Ishikawa (cell line): ENCODE measurements at regions not wholly inside any gene's neighbourhood (a gene's known extent, or its start where the extent isn't known, plus 50 kb on each side); places are given as distances from the start of the nearest gene placed in this dataset.

Source experiments
- CEBPB ChIP-seq: IDR thresholded peaks from 2 replicates; pipeline ENCODE4 v1.6.1; 2012
- CREB1 ChIP-seq: IDR thresholded peaks from 2 replicates; pipeline ENCODE4 v1.6.1; 2012; ENCODE audit warnings: low read depth
- EGR1 ChIP-seq: IDR thresholded peaks from 2 replicates; pipeline ENCODE4 v1.6.1; 2012
- EP300 ChIP-seq: IDR thresholded peaks from 2 replicates; pipeline ENCODE4 v1.6.1; 2012; ENCODE audit warnings: borderline replicate concordance
- FOXM1 ChIP-seq: IDR thresholded peaks from 2 replicates; pipeline ENCODE4 v1.6.1; 2012; ENCODE audit warnings: low read depth, borderline replicate concordance
- NFIC ChIP-seq: IDR thresholded peaks from 2 replicates; pipeline ENCODE4 v1.6.1; 2012
- RAD21 ChIP-seq: IDR thresholded peaks from 2 replicates; pipeline ENCODE4 v1.6.1; 2012; ENCODE audit warnings: low read depth
- TAF1 ChIP-seq: IDR thresholded peaks from 2 replicates; pipeline ENCODE4 v1.6.1; 2012; ENCODE audit warnings: low read depth, mild to moderate bottlenecking
- TCF12 ChIP-seq: IDR thresholded peaks from 2 replicates; pipeline ENCODE4 v1.6.1; 2012; ENCODE audit warnings: low read depth
- TEAD4 ChIP-seq: IDR thresholded peaks from 2 replicates; pipeline ENCODE4 v1.6.1; 2012
- USF1 ChIP-seq: IDR thresholded peaks from 2 replicates; pipeline ENCODE4 v1.6.1; 2012
- YY1 ChIP-seq: IDR thresholded peaks from 2 replicates; pipeline ENCODE4 v1.6.1; 2012; ENCODE audit warnings: low read depth
- ZBTB7A ChIP-seq: IDR thresholded peaks from 2 replicates; pipeline ENCODE4 v1.6.1; 2012; ENCODE audit warnings: low read depth
- TF ChIP-seq, protein P1 (sequence below): IDR thresholded peaks from 2 replicates; pipeline ENCODE4 v1.6.1; 2012; ENCODE audit warnings: low read depth, mild to moderate bottlenecking
- TF ChIP-seq, protein P2 (sequence below): IDR thresholded peaks from 2 replicates; pipeline ENCODE4 v1.6.1; 2012

DNA sequence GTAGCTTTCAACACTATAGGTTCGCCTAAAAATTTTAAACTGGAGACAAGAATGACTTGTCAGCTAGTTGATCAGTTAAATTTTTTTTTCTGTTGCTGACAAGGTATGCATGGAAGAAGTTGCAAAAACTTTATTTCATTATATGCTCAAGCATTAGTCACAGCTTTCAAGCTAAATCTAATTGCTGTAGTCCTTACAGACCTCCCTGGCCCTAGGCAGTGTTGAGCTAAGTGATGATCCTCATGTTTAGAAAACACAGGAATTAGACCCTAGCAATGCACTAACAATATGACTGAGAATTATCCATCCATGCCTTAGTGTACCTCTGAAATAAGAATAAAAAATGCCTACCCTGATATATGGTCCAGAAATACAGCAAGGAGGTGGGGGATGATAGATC lies 253.4 kb downstream of the SP3 start:
- TF ChIP-seq, protein P1, sequence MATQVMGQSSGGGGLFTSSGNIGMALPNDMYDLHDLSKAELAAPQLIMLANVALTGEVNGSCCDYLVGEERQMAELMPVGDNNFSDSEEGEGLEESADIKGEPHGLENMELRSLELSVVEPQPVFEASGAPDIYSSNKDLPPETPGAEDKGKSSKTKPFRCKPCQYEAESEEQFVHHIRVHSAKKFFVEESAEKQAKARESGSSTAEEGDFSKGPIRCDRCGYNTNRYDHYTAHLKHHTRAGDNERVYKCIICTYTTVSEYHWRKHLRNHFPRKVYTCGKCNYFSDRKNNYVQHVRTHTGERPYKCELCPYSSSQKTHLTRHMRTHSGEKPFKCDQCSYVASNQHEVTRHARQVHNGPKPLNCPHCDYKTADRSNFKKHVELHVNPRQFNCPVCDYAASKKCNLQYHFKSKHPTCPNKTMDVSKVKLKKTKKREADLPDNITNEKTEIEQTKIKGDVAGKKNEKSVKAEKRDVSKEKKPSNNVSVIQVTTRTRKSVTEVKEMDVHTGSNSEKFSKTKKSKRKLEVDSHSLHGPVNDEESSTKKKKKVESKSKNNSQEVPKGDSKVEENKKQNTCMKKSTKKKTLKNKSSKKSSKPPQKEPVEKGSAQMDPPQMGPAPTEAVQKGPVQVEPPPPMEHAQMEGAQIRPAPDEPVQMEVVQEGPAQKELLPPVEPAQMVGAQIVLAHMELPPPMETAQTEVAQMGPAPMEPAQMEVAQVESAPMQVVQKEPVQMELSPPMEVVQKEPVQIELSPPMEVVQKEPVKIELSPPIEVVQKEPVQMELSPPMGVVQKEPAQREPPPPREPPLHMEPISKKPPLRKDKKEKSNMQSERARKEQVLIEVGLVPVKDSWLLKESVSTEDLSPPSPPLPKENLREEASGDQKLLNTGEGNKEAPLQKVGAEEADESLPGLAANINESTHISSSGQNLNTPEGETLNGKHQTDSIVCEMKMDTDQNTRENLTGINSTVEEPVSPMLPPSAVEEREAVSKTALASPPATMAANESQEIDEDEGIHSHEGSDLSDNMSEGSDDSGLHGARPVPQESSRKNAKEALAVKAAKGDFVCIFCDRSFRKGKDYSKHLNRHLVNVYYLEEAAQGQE: no peak
- TF ChIP-seq TAF1 (no peak), EP300 (no peak), FOXM1 (no peak)
- TF ChIP-seq, protein P2, sequence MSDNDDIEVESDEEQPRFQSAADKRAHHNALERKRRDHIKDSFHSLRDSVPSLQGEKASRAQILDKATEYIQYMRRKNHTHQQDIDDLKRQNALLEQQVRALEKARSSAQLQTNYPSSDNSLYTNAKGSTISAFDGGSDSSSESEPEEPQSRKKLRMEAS: no peak

- TF ChIP-seq RAD21: no peak
Observed at GRCh38 chr2:173713904-173714555, 251.1 kb downstream of the SP3 start.

- TF ChIP-seq TEAD4 (peak; percentile 31; the same call in 1 of the 2 replicates), NFIC (peak; percentile 33; the same call in 1 of the 2 replicates), YY1 (no peak), USF1 (peak; percentile 70)
Observed at GRCh38 chr2:173715441-173715840, 249.7 kb downstream of the SP3 start.

DNA sequence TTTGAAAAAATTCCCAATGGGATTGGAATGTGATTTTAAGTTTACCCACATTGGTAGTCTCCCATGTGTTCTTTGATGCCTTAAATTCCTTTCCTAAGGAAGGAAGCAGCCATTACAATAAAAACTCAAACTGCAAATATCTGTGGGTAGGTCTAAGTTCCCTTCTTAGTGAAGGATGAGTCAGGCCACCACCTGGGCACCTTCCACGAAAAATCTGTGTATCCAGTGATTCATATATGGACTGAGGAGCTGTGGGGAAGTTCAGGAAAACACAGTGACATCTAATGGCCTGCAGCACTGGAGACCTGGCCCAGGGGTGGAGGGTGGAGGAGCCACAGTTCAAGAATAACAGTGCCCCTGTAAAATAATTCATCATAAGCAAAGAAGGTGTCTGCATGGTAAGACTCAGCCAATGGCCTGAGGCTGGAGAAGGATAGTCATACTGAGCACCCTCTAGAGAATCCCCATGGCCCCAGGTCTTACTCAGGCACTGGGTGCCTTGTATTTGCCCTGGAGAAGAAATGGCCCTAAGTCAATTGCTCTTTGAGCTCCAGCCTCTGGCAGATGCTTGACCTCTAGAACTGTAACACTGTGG lies 248.6 kb downstream of the SP3 start:
- TF ChIP-seq USF1 (no peak), EP300 (no peak), TEAD4 (no peak), RAD21 (no peak), ZBTB7A (no peak), EGR1 (no peak), TAF1 (no peak), TCF12 (no peak), NFIC (no peak)

DNA sequence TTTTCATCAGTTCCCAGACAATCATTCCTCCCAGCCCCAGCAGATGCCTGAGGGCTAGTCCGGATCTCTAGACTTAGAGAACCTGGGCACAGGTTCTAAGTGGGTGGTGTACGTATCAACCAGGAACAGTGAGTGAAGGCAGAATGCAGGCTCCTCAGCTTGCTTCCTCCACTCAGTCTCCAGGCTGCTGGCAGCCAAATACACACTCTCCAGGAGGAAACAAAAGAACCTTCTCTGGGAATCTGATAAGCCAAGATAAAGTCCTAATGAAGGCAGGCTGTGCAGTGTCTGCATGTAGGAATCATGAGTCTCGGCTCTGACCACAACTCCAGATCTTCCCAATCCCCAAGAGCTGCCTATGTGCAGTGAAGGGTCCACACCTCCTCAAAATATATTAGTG lies 245.7 kb downstream of the SP3 start:
- TF ChIP-seq YY1 (no peak), RAD21 (no peak), EP300 (no peak), EGR1 (no peak), USF1 (no peak), FOXM1 (no peak), TEAD4 (no peak), TCF12 (no peak), CREB1 (no peak), ZBTB7A (no peak), NFIC (no peak), TAF1 (no peak), CEBPB (no peak)
- TF ChIP-seq, protein P1: no peak
- TF ChIP-seq, protein P2: no peak

GRCh38 chr2:173720306-173720705 lies 244.9 kb downstream of the SP3 start:
- TF ChIP-seq TCF12: no peak
- TF ChIP-seq, protein P1: no peak
- TF ChIP-seq CREB1: no peak
- no peak for TF ChIP-seq YY1
- TF ChIP-seq FOXM1: no peak
- no peak for TF ChIP-seq CEBPB
- no peak for TF ChIP-seq EGR1
- TF ChIP-seq USF1: no peak
- TF ChIP-seq ZBTB7A: no peak
- TF ChIP-seq, protein P2: no peak
- TF ChIP-seq EP300: no peak
- TF ChIP-seq NFIC: no peak
- TF ChIP-seq RAD21: no peak
